H9 (cell line): ENCODE measurements at regions not wholly inside any gene's neighbourhood (a gene's known extent, or its start where the extent isn't known, plus 50 kb on each side); places are given as distances from the start of the nearest gene placed in this dataset.

Experiments used
- DNase-seq: peaks from one replicate; pipeline ENCODE4 v3.0.0-alpha.2; 2017
- H2AFZ ChIP-seq: one replicate; pipeline ENCODE4 v1.6.1; 2013; ENCODE audit warnings: mild to moderate bottlenecking, low read length, control low read depth, moderate library complexity
- H2AK5ac ChIP-seq: 2 replicates; pipeline ENCODE4 v1.6.1; 2013; ENCODE audit warnings: low read length, control low read depth, mixed read lengths; ENCODE audit not compliant: insufficient read length
- H2BK120ac ChIP-seq: one replicate; pipeline ENCODE4 v1.6.1; 2013; ENCODE audit warnings: low read depth, mild to moderate bottlenecking, low read length, control low read depth, inconsistent platforms; ENCODE audit not compliant: poor library complexity, severe bottlenecking
- H2BK12ac ChIP-seq: 2 replicates; pipeline ENCODE4 v1.6.1; 2013; ENCODE audit warnings: low read length, control low read depth, mixed read lengths, low read depth; ENCODE audit not compliant: insufficient read length
- H2BK15ac ChIP-seq: 2 replicates; pipeline ENCODE4 v1.6.1; 2013; ENCODE audit warnings: low read depth, low read length, control low read depth
- H2BK20ac ChIP-seq: one replicate; pipeline ENCODE4 v1.6.1; 2013; ENCODE audit warnings: low read depth, mild to moderate bottlenecking, low read length, control low read depth, inconsistent platforms; ENCODE audit not compliant: poor library complexity, severe bottlenecking
- H2BK5ac ChIP-seq: 2 replicates; pipeline ENCODE4 v1.6.1; 2013; ENCODE audit warnings: low read length, control low read depth, mixed read lengths; ENCODE audit not compliant: insufficient read length
- H3K14ac ChIP-seq: 2 replicates; pipeline ENCODE4 v1.6.1; 2013; ENCODE audit warnings: low read length, control low read depth; ENCODE audit not compliant: insufficient read depth
- H3K18ac ChIP-seq: 2 replicates; pipeline ENCODE4 v1.6.1; 2013; ENCODE audit warnings: low read depth, mild to moderate bottlenecking, mixed read lengths, low read length, control low read depth; ENCODE audit not compliant: insufficient read length
- H3K23ac ChIP-seq: 2 replicates; pipeline ENCODE4 v1.6.1; 2013; ENCODE audit warnings: low read length, control low read depth, mixed read lengths, low read depth; ENCODE audit not compliant: insufficient read length
- H3K23me2 ChIP-seq: 2 replicates; pipeline ENCODE4 v1.6.1; 2013; ENCODE audit warnings: low read depth, mild to moderate bottlenecking, mixed read lengths, low read length, control low read depth; ENCODE audit not compliant: insufficient read length, poor library complexity, severe bottlenecking
- H3K27ac ChIP-seq: 2 replicates; pipeline ENCODE4 v1.5.1; 2013; ENCODE audit warnings: low read length, control low read depth, mixed read lengths, low read depth; ENCODE audit not compliant: insufficient read length
- H3K27me3 ChIP-seq: 2 replicates; pipeline ENCODE4 v1.6.1; 2013; ENCODE audit warnings: low read length, control low read depth, inconsistent platforms; ENCODE audit not compliant: insufficient read depth
- H3K4ac ChIP-seq: 2 replicates; pipeline ENCODE4 v1.6.1; 2013; ENCODE audit warnings: low read depth, mild to moderate bottlenecking, control low read depth, inconsistent platforms, low read length, moderate library complexity
- H3K4me1 ChIP-seq: 2 replicates; pipeline ENCODE4 v1.6.1; 2013; ENCODE audit warnings: low read length, control low read depth, inconsistent platforms; ENCODE audit not compliant: insufficient read depth
- H3K4me2 ChIP-seq: 2 replicates; pipeline ENCODE4 v1.6.1; 2013; ENCODE audit warnings: low read length, control low read depth, mixed read lengths; ENCODE audit not compliant: insufficient read length, insufficient read depth
- H3K56ac ChIP-seq: 2 replicates; pipeline ENCODE4 v1.6.1; 2013; ENCODE audit warnings: low read depth, mild to moderate bottlenecking, mixed read lengths, low read length, control low read depth; ENCODE audit not compliant: insufficient read length
- H3K79me1 ChIP-seq: 2 replicates; pipeline ENCODE4 v1.6.1; 2013; ENCODE audit warnings: low read depth, mild to moderate bottlenecking, moderate library complexity, low read length, control low read depth, inconsistent platforms; ENCODE audit not compliant: insufficient read depth, poor library complexity, severe bottlenecking
- H3K79me2 ChIP-seq: 2 replicates; pipeline ENCODE4 v1.6.1; 2013; ENCODE audit warnings: low read length, control low read depth, inconsistent platforms; ENCODE audit not compliant: insufficient read depth
- H3K9ac ChIP-seq: 2 replicates; pipeline ENCODE4 v1.6.1; 2013; ENCODE audit warnings: low read length, control low read depth, mixed read lengths; ENCODE audit not compliant: insufficient read length; ENCODE audit errors: extremely low read depth
- H3K9me3 ChIP-seq: one replicate; pipeline ENCODE4 v1.6.1; 2013; ENCODE audit warnings: low read depth, low read length, inconsistent platforms; ENCODE audit not compliant: control insufficient read depth
- H3T11ph ChIP-seq: one replicate; pipeline ENCODE4 v1.6.1; 2013; ENCODE audit warnings: mild to moderate bottlenecking, low read length, control low read depth, inconsistent platforms
- H4K20me1 ChIP-seq: one replicate; pipeline ENCODE4 v1.6.1; 2013; ENCODE audit not compliant: control insufficient read depth, insufficient read length, insufficient read depth
- H4K5ac ChIP-seq: 2 replicates; pipeline ENCODE4 v1.6.1; 2013; ENCODE audit warnings: low read depth, mild to moderate bottlenecking, mixed read lengths, low read length, control low read depth; ENCODE audit not compliant: insufficient read length
- H4K8ac ChIP-seq: replicated peaks from 2 replicates; pipeline ENCODE4 v1.6.1; 2013; ENCODE audit warnings: low read length, control low read depth, mixed read lengths, low read depth; ENCODE audit not compliant: insufficient read length
- H4K91ac ChIP-seq: 2 replicates; pipeline ENCODE4 v1.6.1; 2013; ENCODE audit warnings: low read depth, mild to moderate bottlenecking, moderate library complexity, mixed read lengths, low read length, control low read depth; ENCODE audit not compliant: insufficient read length
- H3K27ac Mint-ChIP-seq, 3 experiments: 2 replicates in 2 of 3; 3 replicates in 1 of 3; pipeline ENCODE4 v1.8.0; 2020 to 2021; ENCODE audit warnings: mixed read lengths in 3 of 3, mild to moderate bottlenecking in 1 of 3, moderate library complexity in 1 of 3
- H3K27me3 Mint-ChIP-seq: 2 replicates; pipeline ENCODE4 v1.8.0; 2021; ENCODE audit warnings: low read depth, mild to moderate bottlenecking, moderate library complexity, mixed read lengths
- H3K36me3 Mint-ChIP-seq, 3 experiments: 2 replicates in 2 of 3; 3 replicates in 1 of 3; pipeline ENCODE4 v1.8.0; 2020 to 2021; ENCODE audit warnings: low read depth in 3 of 3, mixed read lengths in 3 of 3; ENCODE audit not compliant: insufficient read depth in 1 of 3
- H3K4me1 Mint-ChIP-seq, 2 experiments: 2 replicates each; pipeline ENCODE4 v1.8.0; 2020; ENCODE audit warnings: mixed read lengths in 2 of 2
- H3K4me3 Mint-ChIP-seq, 2 experiments: 2 replicates in 1 of 2; 3 replicates in 1 of 2; pipeline ENCODE4 v1.8.0; 2020 to 2021; ENCODE audit warnings: mild to moderate bottlenecking in 2 of 2, mixed read lengths in 2 of 2, moderate library complexity in 1 of 2
- H3K9me3 Mint-ChIP-seq, 2 experiments: 2 replicates in 1 of 2; 3 replicates in 1 of 2; pipeline ENCODE4 v1.8.0; 2020; ENCODE audit warnings: mild to moderate bottlenecking in 2 of 2, mixed read lengths in 2 of 2, moderate library complexity in 1 of 2
- CTCF ChIP-seq: fragments of 200-600 bp; sonication (generic); conservative IDR thresholded peaks from 3 replicates; pipeline ENCODE4 v1.8.0; 2021; ENCODE audit warnings: antibody characterized with exemption, mild to moderate bottlenecking
- WGBS: extraction: QIAGEN DNeasy Blood & Tissue Kit; methylation state at CpG from one replicate; pipeline ENCODE4 v1.1.7; 2013; ENCODE audit warnings: missing lambda C conversion rate, low lambda C conversion rate, mixed read lengths; ENCODE audit not compliant: insufficient read length; ENCODE audit errors: extremely low coverage; 5-methylcytosine and 5-hydroxymethylcytosine counted together

GRCh38 chr6:74755196-74755595 is 450.7 kb downstream of the COL12A1 start:
- Histone ChIP-seq H3K56ac (no peak overlapping the region), H3K4me2 (no peak overlapping the region), H2BK120ac (no peak overlapping the region), H4K91ac (no peak overlapping the region), H4K8ac (no peak overlapping the region), H3T11ph (no peak overlapping the region), H2AFZ (no peak overlapping the region), H3K4me1 (no peaks in the 10 kb centered on the region), H3K4ac (no peak overlapping the region), H2BK5ac (no peak overlapping the region), H3K18ac (no peak overlapping the region), H3K23me2 (no peaks in the 10 kb centered on the region), H3K79me1 (no peaks in the 10 kb centered on the region), H4K20me1 (no peaks in the 10 kb centered on the region), H3K9ac (no peak overlapping the region), H2BK12ac (no peak overlapping the region), H3K9me3 (no peaks in the 10 kb centered on the region), H2BK15ac (no peak overlapping the region), H3K27ac (no peak overlapping the region), H3K27me3 (no peaks in the 10 kb centered on the region), H2BK20ac (no peak overlapping the region), H3K23ac (no peak overlapping the region), H3K14ac (no peak overlapping the region), H3K79me2 (no peaks in the 10 kb centered on the region), H2AK5ac (no peak overlapping the region), H4K5ac (no peak overlapping the region)
- Mint-ChIP-seq H3K4me1 (peaks cover 3 to 4% of the 10 kb centered on the region in 2 experiments), H3K4me3 (no peak overlapping the region), H3K27me3 (no peaks in the 10 kb centered on the region), H3K36me3 (no peaks in the 10 kb centered on the region), H3K9me3 (no peaks in the 10 kb centered on the region), H3K27ac (no peak overlapping the region)
- TF ChIP-seq CTCF = no peak
- peak; percentile 31 for DNase-seq
- WGBS = no CpG with 5 or more reads among the region's 10 CpGs
